Hematopoietic multipotent progenitor cell treated with erythropoietin and hydrocortisone succinate and interleukin-3 and kit ligand, for 4 days (in vitro differentiated cells): ENCODE measurements at regions not wholly inside any gene's neighbourhood (a gene's known extent, or its start where the extent isn't known, plus 50 kb on each side); places are given as distances from the start of the nearest gene placed in this dataset.
A peak's percentile ranks its signal among the peaks of the same experiment; 100 is the strongest.

ENCODE experiments used
- DNase-seq: peaks from one replicate; pipeline ENCODE4 v3.0.0-alpha.2; 2015

- DNase-seq: no peak
These were observed 237.2 kb upstream of the DPH6 start for GRCh38 chr15:35783203-35783602.

DNA sequence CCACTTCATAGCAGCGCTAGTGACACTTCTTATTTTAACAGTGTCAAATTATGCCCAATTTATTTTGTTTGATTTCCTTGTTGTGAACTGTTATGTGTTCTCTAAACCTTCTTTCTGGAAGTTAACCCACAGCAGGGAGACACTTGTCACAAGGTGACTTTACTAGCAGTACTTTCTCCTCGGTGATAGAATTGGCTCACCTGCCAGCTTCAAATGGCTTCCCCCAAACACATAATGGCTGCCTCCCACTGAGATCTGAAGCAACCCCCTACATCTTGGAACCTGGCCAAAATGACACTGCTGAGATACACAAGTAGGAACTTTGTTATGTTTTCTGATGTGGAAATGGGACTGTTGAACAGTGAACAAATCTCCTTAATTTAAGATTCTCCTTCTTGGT lies 238.8 kb upstream of the DPH6 start:
- peak; percentile 5 for DNase-seq

DNA sequence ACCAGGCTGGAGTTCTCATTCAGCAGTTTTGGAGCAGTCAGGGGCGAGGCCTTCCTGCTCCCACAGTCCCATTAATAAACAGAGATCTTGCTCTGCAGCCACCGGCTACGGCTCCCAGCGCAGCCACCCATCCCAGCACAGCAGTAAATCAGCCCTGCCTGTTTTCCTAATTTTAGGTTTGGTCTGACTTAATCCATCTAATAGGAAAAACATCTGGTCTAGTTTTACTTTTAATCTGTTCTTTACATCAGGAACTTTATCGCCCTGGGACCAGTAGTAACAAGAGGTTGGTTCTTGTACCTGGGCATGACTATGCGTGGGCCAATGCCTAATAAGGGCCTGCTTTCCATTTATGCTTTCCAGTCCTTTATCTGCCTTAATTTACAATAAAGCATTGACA lies 264.0 kb upstream of the DPH6 start:
- DNase-seq: no peak

DNA sequence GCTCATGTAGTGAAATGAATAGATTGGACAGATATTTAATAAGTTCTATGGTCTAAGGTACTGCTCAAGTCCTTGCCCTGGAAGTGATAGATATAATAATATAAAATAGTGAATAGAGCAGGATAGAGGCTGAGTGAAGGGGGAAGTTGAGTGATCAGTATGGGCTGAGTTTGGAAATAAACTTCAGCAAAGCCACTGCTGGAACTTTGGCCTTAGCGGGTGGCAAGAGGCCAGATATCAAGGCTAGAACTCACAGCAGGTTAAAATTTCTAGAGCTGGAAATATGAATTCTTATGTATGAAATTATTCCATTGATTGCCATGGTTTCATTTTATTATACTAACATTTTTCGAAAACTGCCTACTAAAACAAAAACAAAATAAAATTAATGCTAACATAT lies 267.6 kb upstream of the DPH6 start:
- DNase-seq: no peak

- DNase-seq: no peak
These were observed 272.9 kb upstream of the DPH6 start for GRCh38 chr15:35818846-35819245.

- no peak for DNase-seq
These were observed 276.2 kb upstream of the DPH6 start for GRCh38 chr15:35822153-35822552.

DNA sequence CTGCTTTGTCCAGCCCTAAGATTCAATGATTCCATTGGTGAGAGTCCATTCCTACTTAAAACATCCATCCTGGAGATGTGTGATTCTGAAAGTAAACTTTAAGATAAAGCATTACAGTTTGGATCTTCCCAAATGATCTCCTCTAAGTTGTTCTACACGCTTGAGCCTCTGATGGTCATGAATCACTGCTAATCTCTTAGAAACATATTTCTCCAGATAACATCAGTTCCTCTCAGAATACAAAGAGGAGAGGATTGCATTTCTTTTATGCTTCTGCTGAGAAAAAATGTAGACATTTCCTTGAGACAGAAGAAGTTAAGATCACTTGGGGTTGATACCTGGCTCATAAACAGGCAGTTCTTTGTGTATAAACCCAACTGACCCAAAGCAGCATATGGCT lies 281.2 kb upstream of the DPH6 start:
- peak; percentile 24 for DNase-seq

GRCh38 chr15:35827911-35828310 lies 281.9 kb upstream of the DPH6 start:
- no peak for DNase-seq

- no peak for DNase-seq
These were observed 287.6 kb upstream of the DPH6 start for GRCh38 chr15:35833581-35833980.

DNA sequence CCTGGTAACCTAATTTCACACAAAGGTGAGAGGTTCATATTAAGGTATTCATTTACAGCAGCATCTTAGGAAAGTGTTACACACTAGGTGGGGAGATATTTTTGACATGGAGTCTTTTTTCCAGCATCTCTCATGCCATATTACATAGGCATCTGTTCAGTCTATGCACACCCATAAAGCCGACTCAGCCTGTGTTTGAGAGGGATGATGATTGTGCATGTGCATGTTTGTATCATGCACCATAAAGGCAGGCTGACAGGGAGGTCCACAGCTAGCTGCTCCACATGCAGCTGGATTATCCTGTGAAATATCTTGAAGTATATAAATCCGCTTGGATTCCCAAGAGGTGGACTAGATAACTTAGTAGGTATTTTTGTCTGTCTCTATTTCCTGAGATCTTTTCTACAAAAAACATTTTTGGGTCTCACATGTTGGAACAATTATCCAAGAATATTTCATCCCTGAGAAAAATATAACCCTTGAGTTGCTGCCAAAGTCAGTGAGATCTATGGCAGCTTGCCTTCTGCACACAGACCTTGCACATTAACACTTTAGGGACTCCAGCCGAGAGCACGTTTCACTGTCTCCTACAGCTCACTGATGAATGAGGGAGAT lies 288.4 kb upstream of the DPH6 start:
- no peak for DNase-seq

DNA sequence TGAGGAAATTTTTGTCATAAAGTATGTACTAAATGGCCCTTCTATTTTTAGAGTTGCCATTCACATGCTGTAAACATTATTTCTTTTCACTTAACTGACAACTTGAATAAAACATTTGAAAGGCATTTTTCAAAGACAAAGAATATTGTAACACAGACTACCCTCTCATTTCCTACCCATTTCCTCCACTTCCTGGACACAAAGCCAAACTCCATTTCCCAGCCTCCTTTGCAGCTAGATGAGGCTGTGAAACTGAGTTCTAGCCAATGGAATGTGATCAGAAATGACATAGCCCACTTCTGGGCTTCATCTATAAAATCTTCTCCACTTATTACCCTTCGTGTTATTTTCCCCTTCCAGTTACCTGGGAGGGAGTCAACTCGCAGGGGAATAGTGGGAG lies 288.9 kb upstream of the DPH6 start:
- DNase-seq: no peak

DNA sequence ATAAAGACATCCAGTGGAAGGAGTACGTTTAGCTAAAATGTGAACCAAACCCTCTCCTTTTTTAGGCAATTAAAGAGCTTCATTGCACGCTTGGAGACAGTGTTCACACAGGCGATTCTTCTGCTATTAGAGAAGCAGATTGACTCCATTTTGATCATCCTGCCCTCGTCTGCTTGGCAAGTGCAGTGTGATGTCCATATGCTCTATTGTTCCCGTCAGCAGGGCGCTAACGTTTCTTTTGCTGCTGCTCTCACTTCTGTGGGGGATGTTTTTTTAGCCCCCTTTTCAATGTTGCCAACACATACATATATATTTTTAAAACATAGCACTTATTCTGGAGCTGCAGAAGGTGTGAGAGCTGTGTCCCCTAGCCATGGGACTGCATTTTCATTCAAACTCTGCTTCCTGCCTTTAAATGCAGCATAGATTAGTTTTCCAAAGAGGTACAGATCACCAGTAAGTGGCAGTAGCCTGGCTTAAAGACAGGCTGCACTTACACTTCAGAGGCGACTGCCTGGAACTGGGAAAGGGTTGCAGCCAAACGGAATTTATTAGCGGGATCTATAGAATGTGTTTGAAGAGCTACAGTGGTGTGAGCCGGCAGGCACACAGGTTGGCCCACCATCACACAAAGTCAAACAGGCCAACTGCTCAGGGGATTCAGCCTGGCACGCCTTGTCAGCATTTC lies 292.6 kb upstream of the DPH6 start:
- DNase-seq: no peak

GRCh38 chr15:35842631-35843030 lies 296.7 kb upstream of the DPH6 start:
- no peak for DNase-seq

- no peak for DNase-seq
These were observed 297.5 kb upstream of the DPH6 start for GRCh38 chr15:35843498-35843897.

GRCh38 chr15:35850284-35850683 lies 304.3 kb upstream of the DPH6 start:
- no peak for DNase-seq

- no peak for DNase-seq
These were observed 305.5 kb upstream of the DPH6 start for GRCh38 chr15:35851491-35851890.

GRCh38 chr15:35852818-35853624 lies 307.1 kb upstream of the DPH6 start:
- DNase-seq: no peak

DNA sequence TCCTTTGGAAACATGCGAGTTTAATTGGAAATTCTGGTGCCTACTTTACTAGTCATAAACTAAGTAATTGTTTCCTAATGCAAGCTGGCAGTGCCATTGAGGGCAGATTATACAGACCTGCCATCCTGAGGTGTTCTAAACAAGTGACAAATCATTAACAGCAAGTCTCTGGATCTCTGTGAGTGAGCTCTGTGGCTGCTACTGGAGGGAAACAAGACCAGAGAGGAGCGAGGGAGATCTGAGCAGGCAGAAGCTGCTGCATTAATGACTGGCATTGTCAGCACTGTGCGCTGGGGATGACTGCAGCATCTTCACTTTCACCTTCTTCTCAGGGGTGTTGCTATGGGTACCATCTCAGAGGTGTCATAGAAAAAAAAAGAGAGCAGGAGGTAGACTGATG lies 308.4 kb upstream of the DPH6 start:
- DNase-seq: no peak

- DNase-seq: no peak
These were observed 311.7 kb upstream of the DPH6 start for GRCh38 chr15:35857567-35858226.

GRCh38 chr15:35858707-35859106 lies 312.7 kb upstream of the DPH6 start:
- DNase-seq: no peak

- DNase-seq: no peak
These were observed 317.7 kb upstream of the DPH6 start for GRCh38 chr15:35863655-35864054.

- DNase-seq: no peak
These were observed 321.4 kb upstream of the DPH6 start for GRCh38 chr15:35867356-35867755.

DNA sequence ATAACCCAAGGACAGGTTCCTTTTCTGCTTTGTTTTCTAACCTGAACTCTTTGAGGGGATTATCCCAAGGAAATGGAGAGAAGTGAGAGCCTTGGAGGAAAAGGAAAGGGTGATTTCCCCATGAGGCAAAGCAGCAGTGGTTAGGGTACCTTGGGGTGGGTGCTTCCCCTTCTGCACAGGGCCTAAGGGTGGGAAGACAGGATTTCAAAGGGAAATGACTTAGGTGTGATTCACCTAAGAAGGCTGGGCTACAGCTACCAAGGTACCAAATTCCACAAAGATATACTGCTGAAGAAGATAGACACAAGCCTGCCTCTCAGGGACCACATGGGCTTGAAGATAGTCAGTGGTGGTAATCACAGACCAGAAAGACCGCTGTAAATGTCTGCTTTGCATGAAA lies 325.3 kb upstream of the DPH6 start:
- no peak for DNase-seq

GRCh38 chr15:35871812-35872211 lies 325.8 kb upstream of the DPH6 start:
- DNase-seq: no peak
